ENCODE measurements at regions not wholly inside any gene's neighbourhood (a gene's known extent, or its start where the extent isn't known, plus 50 kb on each side); places are given as distances from the start of the nearest gene placed in this dataset.

- Histone ChIP-seq H3K9me3 (no peaks in the 10 kb centered on the region), H3K4me3 (no peak overlapping the region), H3K27ac (no peak overlapping the region), H3K4me2 (no peak overlapping the region), H3K4me1 (no peaks in the 10 kb centered on the region)
- ChIA-PET CTCF (interaction anchor here (0.6 to 1.3 kb wide), 3 partner anchors 14 to 480 kb away, joined by 3 to 5 read pairs (median 4); no protein-coding TSS in a partner anchor), POLR2A (no interaction called here)
- FAIRE-seq (no peak), DNase-seq (ENCODE audit: low read depth in 1 of 2, low spot score in 1 of 2) (no peak), ATAC-seq (no peak)
- no peak for TF ChIP-seq CBX2 (IDR thresholded peaks at IDR 0.05; ENCODE audit: borderline replicate concordance, low read depth)
- TF ChIP-seq ZNF302 (CRISPR knock-in tag; IDR thresholded peaks at IDR 0.05): no peak
- no peak for TF ChIP-seq FOXS1 (CRISPR knock-in tag; IDR thresholded peaks at IDR 0.05)
- TF ChIP-seq HDAC2 (IDR thresholded peaks at IDR 0.05): no peak
- TF ChIP-seq EHMT2 (IDR thresholded peaks at IDR 0.05; ENCODE audit: low read depth): no peak
- no peak for TF ChIP-seq ZC3H11A (IDR thresholded peaks at IDR 0.05)
- no peak for TF ChIP-seq CHD4 (IDR thresholded peaks at IDR 0.05; ENCODE audit: borderline replicate concordance)
- no peak for TF ChIP-seq MAFK (IDR thresholded peaks at IDR 0.05; ENCODE audit: partially characterized antibody)
- no peak for TF ChIP-seq HOXA7 (CRISPR knock-in tag; IDR thresholded peaks at IDR 0.05)
- no peak for TF ChIP-seq CTCF (IDR thresholded peaks at IDR 0.05)
- no peak for TF ChIP-seq RNF2 (IDR thresholded peaks at IDR 0.05; ENCODE audit: borderline replicate concordance, low read depth)
- no peak for TF ChIP-seq RFX5 (IDR thresholded peaks at IDR 0.05)
- TF ChIP-seq ELK1 (IDR thresholded peaks at IDR 0.05; ENCODE audit: low read depth, low read length): no peak
- no peak for TF ChIP-seq HOXB5 (CRISPR knock-in tag; IDR thresholded peaks at IDR 0.05)
- TF ChIP-seq ATOH8 (CRISPR knock-in tag; IDR thresholded peaks at IDR 0.05; ENCODE audit: low read depth): no peak
- TF ChIP-seq HES2 (IDR thresholded peaks at IDR 0.05): no peak
- WGBS (ENCODE audit: missing lambda C conversion rate): 58% methylated on average over 6 of the region's 6 CpGs
Observed at GRCh38 chr20:37577981-37578380, 50.3 kb upstream of the BLCAP start.
